Activated CD4-positive, alpha-beta T cell treated with anti-CD3 and anti-CD28 coated beads, Interleukin-2, amount 50 U/mL, for 48 hours (primary cell): ENCODE measurements at regions not wholly inside any gene's neighbourhood (a gene's known extent, or its start where the extent isn't known, plus 50 kb on each side); places are given as distances from the start of the nearest gene placed in this dataset.

Source experiments
- DNase-seq, 2 experiments: peaks; one replicate each; pipeline ENCODE4 v3.0.0-alpha.2; 2020

DNA sequence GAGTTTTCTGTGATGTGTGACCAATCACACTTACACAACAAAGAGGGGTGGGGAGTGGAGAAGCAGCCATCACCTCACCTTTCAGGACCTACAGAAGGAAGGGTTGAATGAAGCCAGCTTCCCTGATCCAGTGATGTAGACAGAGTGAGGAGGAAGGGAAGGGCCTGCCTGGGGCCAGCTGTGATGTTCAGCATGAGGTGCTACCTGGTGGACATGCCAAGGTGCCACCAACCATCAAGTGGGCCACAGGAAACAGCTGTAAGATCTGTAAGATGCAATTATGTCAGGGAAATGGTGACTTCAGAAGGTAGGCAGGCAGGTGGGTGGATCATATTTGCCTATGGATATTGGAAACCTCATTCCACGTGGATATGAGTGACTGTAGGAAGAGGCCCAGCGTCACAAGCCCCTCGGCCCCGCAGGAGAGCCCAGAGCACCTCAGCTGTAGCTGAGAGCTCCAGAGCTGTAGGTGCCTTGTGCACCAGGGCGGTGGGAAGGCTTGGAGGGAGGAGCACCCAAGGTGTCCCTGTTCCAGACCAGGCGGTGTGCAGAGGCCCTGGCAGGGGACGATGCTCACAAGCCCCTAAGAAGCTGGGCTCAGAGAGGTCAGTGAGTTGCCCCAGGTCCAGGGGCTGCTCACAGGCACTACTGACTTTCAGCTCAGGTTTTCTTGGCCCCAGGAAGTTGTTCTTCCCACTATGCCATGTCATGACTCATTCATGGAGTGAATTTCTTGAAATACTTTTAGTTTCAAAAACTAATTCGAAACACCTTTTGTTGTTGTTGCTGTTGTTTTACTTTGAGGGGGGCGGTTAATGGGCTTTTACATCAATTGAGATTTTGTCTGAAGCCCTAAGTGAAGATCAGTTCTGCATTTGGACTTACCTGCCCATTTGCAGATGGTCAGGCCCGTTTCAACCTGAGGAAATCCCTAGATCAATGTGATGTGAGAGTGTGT is 94.2 kb upstream of the ALDH1A3 start:
- DNase-seq: no peak

DNA sequence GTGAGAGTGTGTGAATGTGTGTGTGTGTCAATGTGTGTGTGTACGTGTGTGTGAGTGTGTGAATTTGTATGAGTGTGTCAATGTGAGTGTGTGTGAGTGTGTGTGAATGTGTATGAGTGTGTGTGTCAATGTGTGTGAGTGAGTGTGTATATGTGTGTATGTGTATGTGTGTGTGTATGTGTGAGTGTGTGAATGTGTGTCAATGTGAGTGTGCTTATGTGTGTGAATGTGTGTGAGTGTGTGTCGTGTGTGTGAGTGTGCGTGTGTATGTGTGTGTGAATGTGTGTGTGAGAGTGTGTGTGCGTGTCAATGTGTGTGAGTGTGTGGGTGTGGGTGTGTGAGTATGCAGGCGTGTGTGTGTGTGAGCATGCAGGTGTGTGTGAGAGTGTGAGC is 93.5 kb upstream of the ALDH1A3 start:
- DNase-seq: no peak

DNA sequence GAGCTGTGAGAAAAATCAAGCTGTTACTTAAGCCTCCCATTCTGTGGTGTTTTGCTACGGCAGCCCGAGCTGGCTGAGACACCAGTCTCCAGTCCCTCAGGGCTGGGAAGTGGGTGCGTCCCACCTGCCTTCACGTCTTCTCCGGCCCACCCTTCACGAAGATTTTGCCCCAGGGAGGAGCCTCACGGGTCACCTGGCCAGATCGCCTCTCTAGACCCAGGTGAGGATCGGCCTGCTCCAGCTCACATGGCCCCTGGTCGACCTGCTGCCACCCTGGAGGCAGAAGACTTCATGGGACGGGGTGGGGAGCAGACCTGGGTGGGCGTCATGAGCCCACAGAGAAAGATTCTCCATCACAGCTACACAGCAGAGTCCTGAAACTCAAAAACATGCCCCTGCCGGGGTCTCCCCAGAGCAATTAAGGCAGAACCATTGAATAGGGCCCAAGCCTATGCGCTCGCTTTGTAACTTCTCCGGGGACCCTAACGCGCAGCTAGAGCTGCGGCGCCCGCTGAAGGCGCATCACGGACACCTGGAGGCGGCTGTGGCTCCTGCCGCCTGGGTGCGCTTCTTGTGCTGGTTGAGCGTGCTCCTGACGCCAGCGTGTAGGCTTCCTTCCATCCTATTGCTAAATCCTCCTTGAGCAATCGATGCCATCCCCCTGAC is 92.6 kb upstream of the ALDH1A3 start:
- DNase-seq: no peak

DNA sequence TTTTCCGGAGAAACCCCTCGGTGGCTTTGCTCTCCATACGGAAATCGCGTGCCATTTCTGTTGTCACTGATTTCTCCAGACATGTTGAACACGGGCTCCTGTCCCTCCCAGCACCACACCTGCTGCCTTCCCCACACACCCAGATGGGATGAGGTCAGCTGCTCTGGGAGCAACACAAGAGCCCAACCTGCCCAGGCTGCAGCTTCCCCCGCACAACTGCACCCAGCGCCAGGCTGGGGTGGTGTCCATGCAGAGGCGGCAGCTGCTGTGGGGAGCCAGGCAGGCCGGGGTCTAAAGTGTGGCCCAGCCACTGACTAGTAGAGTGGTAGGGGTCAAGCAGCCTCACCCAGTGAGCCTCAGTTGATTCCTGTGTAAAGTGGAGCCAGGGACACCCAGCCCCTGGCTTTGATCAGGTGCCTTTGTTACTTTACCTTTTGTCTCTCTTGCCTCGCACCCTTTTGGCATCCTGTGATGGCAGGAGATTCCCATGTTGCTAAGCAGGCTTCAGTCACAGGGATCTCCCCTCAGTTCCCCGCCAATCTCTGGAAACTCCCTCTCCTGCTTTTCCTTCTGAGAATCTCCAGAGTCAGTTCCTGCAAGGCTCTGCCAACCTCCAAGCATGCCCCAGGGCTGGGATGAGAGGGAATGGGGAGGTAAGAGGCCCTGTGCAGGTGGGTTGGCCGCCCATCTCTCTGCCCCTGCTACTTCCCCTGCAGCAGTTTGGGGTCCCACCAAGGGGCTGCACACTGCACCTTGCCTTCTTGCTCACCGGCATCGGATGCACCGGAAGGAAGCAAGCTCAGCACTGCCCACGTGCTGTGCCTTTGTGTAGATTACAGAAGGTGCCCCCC is 91.8 kb upstream of the ALDH1A3 start:
- DNase-seq: no peak

DNA sequence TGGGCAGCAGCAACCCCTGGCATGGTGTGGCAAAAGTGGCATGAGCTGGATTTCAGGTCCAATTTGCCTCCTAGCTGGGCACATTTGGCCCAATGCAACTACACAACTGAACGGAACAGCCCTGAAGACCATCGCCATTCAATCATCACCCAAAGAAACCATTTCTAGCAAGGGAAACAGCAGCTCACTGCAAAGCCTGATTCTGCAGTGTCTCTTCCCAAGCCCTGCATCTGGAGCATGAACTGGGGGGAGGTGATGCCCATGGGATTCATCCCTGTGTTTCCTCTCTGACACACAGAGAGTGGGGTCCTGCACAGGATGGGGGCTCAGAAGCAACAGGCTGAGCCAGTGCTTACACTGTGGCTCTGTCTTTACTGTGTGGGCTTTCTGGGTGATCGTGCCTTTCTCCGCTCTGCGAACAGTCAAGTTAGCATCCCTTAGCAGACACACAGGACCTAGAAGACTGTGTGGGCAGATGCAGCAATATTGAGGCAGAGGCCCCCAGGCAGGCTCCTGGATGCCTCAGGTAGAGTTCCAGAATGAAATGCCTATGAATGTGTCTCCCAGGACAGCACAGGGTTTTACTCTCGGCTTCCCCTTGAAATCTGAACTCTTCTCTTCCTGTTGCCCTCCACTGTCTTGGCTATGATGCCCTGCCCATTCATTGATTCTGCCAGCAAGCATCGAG is 91.1 kb upstream of the ALDH1A3 start:
- DNase-seq: no peak

DNA sequence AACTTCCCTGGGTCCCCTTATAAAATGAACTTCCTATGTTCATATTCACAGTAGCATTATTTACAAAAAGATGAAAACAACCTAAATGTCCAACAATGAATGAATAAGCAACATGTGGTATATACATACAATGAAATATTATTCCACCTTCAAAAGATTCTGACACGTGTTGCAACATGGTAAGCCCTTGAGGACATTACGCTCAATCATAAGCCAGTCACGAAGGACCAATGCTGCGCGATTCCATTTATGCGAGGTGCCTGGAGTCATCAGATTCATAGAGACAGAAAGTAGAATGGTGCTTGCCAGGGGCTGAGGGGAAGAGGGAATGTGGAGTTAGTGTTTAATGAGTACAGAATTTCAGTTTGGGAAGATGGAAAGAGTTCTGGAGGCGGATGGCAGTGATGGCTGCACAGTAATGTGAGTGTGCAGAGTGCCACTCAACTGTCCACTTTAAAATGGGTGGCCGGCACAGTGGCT is 88.8 kb upstream of the ALDH1A3 start:
- DNase-seq: no peak

DNA sequence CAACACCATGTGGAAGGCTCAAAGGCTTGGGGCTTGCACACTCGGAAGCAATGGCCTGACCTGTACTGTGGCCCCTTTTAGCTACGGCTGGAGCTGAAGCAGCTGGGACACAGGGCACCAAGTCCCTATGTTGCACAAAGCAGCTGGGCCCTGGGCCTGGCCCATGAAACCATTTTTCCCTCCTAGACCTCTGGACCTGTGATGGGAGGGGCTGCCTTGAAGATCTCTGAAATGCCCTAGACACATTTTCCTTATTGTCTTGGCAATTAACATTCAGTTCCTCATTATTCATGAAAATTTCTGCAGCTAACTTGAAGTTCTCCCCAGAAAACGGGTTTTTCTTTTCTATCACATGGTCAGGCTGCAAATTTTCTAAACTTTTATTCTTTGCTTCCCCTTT is 85.6 kb upstream of the ALDH1A3 start:
- no peak for DNase-seq

DNA sequence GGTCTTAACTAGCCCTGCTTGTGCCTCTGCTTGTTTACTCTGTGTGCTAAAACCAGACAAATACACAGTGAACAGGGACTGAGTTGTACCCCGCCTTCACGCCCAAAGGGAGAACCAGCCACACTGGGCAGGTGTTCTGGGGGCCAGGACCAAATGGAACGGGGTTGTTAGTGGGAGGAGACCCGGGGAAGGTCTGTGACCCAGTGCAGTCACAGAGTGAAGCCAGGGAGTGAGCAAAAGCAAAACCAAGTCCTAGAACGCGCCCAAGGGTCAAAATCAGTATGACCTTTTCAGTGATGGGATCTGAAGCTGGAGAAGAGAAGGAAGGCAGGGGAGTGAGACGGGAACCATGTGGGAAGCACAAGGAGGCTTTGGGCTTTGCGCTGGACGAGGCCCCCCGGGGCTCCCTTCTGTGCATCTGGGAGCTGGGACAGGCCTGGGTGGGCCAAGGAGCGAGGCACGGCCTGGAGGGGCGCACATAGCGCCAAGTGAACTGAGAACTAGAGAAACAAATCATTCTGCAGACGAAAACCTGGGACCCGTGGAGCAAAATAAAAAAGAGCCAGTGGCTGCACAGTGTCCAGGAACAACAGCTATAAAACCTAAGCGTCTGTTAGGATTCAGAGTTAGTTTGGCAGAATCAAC is 78.3 kb upstream of the ALDH1A3 start:
- no peak for DNase-seq

DNA sequence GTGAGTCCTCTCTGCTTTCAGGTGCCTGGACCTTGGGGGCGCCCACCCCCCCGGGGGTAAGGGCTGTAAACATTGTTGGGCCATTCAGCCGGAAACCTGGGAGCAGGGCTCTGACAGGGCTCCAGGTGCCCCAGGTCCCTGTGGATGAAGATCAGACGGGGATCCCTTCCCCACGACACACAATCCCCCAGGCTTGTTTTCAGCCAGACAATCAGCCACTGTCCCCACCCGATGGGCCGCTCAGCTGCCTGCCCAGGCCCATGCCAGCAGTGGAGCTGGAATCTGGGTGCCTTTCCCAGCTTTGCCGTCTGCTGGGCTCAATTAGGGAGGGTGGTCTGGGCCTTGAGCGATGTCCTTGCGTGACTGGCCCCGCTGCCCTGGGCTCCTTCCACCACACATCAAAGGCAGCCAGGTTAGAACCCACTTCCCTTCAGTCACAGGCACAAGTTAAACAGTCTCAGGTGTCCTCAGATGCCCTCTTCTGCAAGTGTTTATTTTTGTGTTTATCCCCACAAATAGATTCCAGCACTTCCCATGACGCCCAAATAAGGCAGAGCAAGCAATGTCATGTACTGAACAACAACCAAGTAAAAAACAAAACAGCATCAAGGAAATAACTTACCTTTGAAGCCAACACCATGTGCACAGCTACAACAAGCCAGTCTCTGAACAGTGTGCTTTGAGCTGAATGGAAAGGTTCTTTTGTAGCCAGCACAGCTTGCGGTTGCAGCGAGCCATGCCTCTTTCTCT is 77.0 kb upstream of the ALDH1A3 start:
- DNase-seq: no peak

DNA sequence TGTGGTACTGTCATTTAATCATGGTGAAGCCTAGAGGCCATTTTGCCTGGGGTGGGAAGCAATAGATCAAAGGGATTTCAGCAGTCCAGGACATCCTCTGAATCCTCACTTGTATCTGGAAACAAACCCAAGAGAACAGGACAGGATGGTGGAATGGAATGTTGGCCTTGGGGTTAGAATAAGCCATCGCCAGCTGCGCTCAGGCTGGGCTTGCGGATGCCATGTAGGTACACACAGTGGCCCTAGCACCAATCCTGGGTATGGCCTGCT is 76.5 kb upstream of the ALDH1A3 start:
- no peak for DNase-seq

DNA sequence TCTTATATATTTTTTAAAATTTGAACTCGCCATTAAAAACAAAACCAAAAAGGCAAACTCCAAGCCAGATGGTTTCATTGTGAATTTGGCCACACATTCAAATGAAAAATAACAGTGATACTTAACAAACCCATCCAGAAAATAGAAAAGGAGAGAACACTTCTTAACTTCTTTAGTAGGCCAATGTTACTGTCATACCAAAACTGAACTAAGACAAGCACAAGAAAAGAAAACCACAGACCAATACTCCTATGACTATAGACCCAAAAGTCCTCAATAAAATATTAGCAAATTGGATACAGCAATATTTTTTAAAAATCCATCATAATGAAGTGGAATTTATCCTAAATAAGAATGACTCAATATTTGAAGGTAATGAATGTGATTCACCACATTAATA is 73.5 kb upstream of the ALDH1A3 start:
- DNase-seq: no peak

DNA sequence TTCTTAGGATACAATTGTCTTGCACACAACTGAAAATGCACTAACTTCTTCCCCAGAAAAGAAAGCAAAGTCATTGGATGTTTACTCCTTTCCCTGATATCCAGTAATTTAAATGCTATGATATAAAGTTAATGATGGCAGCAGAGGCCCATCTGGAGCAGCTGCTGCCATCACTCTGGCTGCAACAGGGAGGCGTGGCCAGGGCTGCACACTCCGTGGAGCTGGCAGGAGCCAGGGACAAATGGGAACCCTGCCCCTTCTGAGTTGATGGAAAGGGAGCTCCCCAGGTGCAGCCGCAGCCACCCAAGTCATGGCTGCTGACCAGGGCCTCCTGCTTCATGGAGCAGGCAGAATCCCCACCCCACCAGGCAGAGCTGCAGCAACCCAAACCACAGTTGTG is 72.6 kb upstream of the ALDH1A3 start:
- no peak for DNase-seq

DNA sequence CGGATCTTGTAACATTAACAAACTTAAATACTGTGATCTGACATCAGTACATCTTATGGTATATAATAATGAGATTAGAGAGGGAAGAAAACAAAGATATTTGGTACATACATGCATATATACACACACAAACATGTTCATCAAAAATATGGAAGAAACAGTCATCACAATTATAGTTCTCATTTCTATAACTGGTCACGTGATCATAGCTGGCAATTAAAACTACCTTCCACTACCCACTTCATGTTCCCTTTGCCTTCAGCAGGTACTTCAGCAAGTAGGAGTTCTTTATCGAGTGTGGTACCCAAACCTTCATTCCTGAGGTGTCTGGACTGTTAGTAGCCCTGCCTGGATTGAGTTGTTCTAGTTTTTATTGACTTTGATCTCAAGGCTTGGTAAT is 70.9 kb upstream of the ALDH1A3 start:
- DNase-seq: no peak

DNA sequence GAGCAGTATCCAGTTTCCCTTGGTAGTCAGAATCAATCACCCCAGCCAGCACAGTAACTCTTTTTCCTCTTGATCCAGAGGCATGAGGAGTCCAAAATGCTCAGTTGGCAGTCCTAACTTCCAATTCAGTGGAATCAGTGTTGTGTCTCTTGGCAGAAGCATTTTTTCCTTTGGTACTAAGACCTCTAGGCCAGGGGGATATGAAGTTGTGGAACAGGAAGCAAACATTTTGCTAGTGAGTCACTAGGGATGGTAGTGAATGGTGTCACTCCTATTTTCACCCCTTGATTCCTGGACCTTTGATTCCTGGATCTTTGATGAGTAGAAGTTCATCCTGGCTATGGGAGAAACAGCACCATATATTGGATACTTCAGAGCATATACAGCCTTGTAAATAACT is 70.5 kb upstream of the ALDH1A3 start:
- DNase-seq: no peak

DNA sequence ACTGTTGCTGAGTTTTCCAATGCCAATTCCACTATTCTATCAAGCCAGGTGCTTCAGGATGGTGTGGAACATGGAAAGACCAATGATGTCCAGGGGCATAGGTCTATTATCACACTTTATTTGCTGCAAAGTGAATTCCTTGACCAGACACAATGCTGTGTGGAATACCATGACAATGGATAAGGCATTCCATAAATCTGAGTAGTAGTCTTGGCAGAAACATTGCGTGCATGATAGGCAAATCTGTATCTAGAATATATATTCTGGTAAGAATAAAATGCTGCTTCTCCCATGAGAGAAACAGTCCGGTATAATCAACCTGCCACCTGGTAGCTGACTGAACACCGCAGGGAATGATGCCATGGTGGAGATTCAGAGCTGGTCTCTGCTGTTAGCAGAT is 70.0 kb upstream of the ALDH1A3 start:
- DNase-seq: no peak

DNA sequence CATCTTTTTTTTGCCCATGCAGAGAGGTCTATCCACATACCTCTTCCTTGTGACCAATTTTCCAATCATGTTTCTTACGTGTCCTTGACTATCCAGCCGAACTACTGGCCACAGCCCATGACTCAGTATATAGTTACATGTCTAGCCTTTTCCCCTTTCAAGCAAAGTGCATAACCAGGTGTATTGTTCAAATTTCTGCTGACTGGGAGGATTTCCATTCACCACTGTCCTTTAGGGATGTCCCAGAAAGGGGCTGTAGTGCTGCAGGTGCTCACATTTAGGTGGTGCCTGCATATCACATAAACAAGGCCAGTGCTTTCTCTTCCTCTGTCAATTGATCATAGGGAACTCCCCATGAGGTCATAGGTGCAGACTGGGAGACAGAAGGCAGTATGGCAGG is 69.4 kb upstream of the ALDH1A3 start:
- no peak for DNase-seq

DNA sequence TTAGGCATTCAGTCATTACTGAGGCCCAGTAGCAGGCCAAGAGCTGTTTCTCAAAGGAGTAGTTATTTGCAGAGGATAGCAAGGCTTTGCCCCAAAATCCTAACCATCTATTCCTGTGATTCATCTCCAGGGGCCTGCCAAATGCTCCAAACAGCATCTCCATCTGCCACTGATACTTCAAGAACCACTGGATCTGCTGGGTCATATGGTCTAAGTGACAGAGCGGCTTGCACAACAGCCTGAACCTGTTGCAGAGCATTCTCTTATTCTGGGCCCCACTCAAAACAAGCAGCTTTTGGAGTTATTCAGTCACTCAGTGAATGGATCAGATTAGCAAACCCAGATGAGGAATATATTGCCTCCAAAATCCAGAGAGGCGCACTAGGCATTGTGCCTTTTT is 68.8 kb upstream of the ALDH1A3 start:
- no peak for DNase-seq

DNA sequence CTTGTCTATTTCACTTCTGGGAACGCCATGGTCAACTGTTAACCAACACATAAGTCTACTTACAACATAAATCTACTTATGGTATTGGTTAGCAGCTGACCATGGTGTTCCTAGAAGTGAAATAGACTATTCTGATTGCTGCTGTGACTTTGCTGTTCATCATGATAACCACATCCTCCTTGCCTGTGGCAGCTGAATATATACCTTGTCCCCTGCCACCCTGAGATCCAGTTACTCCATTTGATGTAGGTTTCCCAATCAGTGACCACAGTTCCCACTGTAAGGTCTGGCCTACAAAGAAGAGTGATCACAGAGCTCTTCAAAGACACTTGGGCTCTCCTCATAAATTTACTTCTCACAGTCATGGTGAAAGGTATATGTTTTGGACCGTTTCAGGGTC is 66.8 kb upstream of the ALDH1A3 start:
- DNase-seq: no peak

DNA sequence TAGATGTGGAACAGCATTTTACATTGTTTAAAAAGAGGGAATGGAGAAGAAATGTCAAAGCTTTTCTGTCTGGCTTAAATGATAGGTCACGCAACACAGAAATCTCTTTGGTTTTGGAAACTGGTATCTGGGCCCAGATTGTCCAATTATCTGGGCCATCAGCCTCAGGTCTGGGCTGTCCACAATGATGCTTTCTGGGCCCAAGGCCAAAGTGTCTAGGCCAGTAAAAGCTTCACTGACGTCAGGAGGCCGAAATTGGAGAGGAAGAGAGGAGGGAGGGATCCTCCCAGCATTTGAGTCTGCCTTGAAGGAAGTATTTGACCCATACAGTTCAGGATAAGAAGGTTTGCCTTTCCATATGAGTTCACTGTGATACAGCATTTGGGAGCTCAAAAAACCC is 60.7 kb upstream of the ALDH1A3 start:
- no peak for DNase-seq

DNA sequence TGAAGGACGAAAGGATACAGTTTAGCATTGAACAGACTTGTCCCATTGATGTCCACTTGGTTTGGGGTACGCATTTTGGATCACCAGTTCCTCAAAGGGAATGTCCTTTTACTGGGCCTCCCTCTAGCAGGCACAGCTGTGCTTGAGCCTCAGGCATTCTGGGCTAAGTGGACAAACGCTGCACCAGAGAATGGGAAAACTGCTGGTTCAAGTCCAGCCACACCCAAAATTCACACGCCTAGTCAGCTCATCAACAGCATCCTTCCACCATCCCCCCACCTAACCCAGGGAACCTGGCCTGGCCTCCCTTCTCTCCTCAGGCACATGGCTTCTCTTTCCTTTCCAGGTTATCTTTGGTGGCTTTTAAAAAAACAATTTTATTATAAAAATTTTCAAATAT is 59.1 kb upstream of the ALDH1A3 start:
- no peak for DNase-seq

DNA sequence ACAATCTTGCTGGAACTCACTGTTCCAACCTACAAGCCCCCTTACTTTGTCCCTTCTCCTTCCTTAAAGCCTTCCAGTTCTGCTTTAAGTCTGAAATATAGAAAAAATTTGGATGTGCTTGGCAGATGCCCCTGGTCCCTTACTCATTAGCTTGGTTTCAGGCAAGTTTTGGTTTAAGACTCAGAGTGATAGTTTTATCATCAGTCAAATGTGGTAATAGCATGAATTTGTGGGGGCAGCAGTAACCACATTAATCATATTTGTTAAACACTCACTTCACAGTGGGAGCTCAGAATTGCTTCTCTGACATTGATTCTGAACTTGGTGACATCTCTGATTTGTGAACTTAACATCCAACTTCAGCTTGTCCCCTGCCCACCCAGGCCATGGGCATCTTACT is 58.3 kb upstream of the ALDH1A3 start:
- no peak for DNase-seq

DNA sequence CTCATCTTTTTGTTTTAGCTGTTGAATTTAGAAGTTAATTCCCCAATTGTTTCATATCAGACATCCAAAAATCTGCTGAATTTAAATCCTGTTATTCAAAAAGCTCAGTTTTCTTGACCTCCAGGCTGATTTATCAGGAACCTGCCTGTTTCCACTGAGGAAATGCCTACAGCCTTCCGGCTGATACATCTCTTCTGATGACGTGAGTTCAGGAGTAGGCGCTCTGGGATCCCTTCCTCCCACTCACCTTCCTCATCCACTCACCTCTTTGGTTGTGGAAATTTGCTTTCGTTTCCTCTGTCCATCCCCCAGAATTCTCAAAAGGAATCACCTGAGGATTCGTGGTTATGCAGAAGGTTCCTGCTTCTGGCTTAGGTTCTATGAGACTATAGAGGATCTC is 55.4 kb upstream of the ALDH1A3 start:
- DNase-seq: no peak
